ENCODE measurements at regions not wholly inside any gene's neighbourhood (a gene's known extent, or its start where the extent isn't known, plus 50 kb on each side); places are given as distances from the start of the nearest gene placed in this dataset.

- WGBS, 2 donors: 42 to 52% methylated on average over 32 to 36 of the region's 36 CpGs
- H3K27me3 ChIP-seq (ENCODE audit: control insufficient read depth in 3 of 3, insufficient read depth in 3 of 3, low read length in 2 of 3): no peaks in the 10 kb centered on the region
- H3K4me1 ChIP-seq (ENCODE audit: control insufficient read depth in 5 of 5, insufficient read depth in 5 of 5, low read length in 5 of 5): peaks cover 0 to 45% (median 17%) of the 10 kb centered on the region in 5 donors
- H3K4me3 ChIP-seq: no peak overlapping the region
- ATAC-seq (ENCODE audit: insufficient read depth, low FRiP score) (no peak), DNase-seq (peak; percentile 59 to 80 (median 61))
- H3K27ac ChIP-seq (ENCODE audit: low read depth in 1 of 2, low read length in 1 of 2): no peak overlapping the region
- no peak overlapping the region for H3K9ac ChIP-seq (ENCODE audit: insufficient read depth in 1 of 2, low read length in 2 of 2)
- peaks cover 0 to 2% (median 0%) of the 10 kb centered on the region in 4 donors for H3K36me3 ChIP-seq (ENCODE audit: control insufficient read depth in 4 of 4, insufficient read depth in 4 of 4, low read length in 4 of 4)
- TF ChIP-seq CTCF (IDR thresholded peaks at IDR 0.05; ENCODE audit: control extremely low read depth, extremely low read depth): peak; percentile 68
- no peaks in the 10 kb centered on the region for H3K9me3 ChIP-seq (ENCODE audit: control insufficient read depth in 4 of 4, insufficient read depth in 3 of 4, low read length in 3 of 4)
These were observed 191.1 kb upstream of the CIBAR2 start for GRCh38 chr16:85303354-85303883.

GRCh38 chr16:85304337-85304736 is 192.1 kb upstream of the CIBAR2 start:
- 33 to 61% methylated on average over 9 of the region's 9 CpGs for WGBS, 2 donors
- Histone ChIP-seq H3K4me1 (ENCODE audit: control insufficient read depth in 5 of 5, insufficient read depth in 5 of 5, low read length in 5 of 5) (peaks cover 0 to 51% (median 19%) of the 10 kb centered on the region in 5 donors), H3K9me3 (ENCODE audit: control insufficient read depth in 4 of 4, insufficient read depth in 3 of 4, low read length in 3 of 4) (no peaks in the 10 kb centered on the region), H3K9ac (ENCODE audit: insufficient read depth in 1 of 2, low read length in 2 of 2) (no peak overlapping the region), H3K27me3 (ENCODE audit: control insufficient read depth in 3 of 3, insufficient read depth in 3 of 3, low read length in 2 of 3) (no peaks in the 10 kb centered on the region), H3K36me3 (ENCODE audit: control insufficient read depth in 4 of 4, insufficient read depth in 4 of 4, low read length in 4 of 4) (peaks cover 0 to 2% (median 0%) of the 10 kb centered on the region in 4 donors), H3K4me3 (no peak overlapping the region), H3K27ac (ENCODE audit: low read depth in 1 of 2, low read length in 1 of 2) (no peak overlapping the region)
- no peak for ATAC-seq (ENCODE audit: insufficient read depth, low FRiP score)
- TF ChIP-seq CTCF (IDR thresholded peaks at IDR 0.05; ENCODE audit: control extremely low read depth, extremely low read depth): no peak
- DNase-seq: no peak

GRCh38 chr16:85306071-85306792 is 194.0 kb upstream of the CIBAR2 start:
- Histone ChIP-seq H3K4me3 (no peak overlapping the region), H3K9me3 (ENCODE audit: control insufficient read depth in 4 of 4, insufficient read depth in 3 of 4, low read length in 3 of 4) (no peaks in the 10 kb centered on the region), H3K36me3 (ENCODE audit: control insufficient read depth in 4 of 4, insufficient read depth in 4 of 4, low read length in 4 of 4) (peaks cover 0 to 2% (median 0%) of the 10 kb centered on the region in 4 donors), H3K27ac (ENCODE audit: low read depth in 1 of 2, low read length in 1 of 2) (peak overlapping the region in 1 of 2 donors; percentile 4), H3K9ac (ENCODE audit: insufficient read depth in 1 of 2, low read length in 2 of 2) (no peak overlapping the region), H3K27me3 (ENCODE audit: control insufficient read depth in 3 of 3, insufficient read depth in 3 of 3, low read length in 2 of 3) (no peaks in the 10 kb centered on the region), H3K4me1 (ENCODE audit: control insufficient read depth in 5 of 5, insufficient read depth in 5 of 5, low read length in 5 of 5) (peaks cover 2 to 53% (median 16%) of the 10 kb centered on the region in 5 donors)
- peak; percentile 77 to 87 (median 82) for DNase-seq
- peak; percentile 73 for ATAC-seq (ENCODE audit: insufficient read depth, low FRiP score)
- TF ChIP-seq CTCF (IDR thresholded peaks at IDR 0.05; ENCODE audit: control extremely low read depth, extremely low read depth): no peak
- 22 to 29% methylated on average over 12 of the region's 12 CpGs for WGBS, 2 donors
